ENCODE measurements at regions not wholly inside any gene's neighbourhood (a gene's known extent, or its start where the extent isn't known, plus 50 kb on each side); places are given as distances from the start of the nearest gene placed in this dataset.

DNA sequence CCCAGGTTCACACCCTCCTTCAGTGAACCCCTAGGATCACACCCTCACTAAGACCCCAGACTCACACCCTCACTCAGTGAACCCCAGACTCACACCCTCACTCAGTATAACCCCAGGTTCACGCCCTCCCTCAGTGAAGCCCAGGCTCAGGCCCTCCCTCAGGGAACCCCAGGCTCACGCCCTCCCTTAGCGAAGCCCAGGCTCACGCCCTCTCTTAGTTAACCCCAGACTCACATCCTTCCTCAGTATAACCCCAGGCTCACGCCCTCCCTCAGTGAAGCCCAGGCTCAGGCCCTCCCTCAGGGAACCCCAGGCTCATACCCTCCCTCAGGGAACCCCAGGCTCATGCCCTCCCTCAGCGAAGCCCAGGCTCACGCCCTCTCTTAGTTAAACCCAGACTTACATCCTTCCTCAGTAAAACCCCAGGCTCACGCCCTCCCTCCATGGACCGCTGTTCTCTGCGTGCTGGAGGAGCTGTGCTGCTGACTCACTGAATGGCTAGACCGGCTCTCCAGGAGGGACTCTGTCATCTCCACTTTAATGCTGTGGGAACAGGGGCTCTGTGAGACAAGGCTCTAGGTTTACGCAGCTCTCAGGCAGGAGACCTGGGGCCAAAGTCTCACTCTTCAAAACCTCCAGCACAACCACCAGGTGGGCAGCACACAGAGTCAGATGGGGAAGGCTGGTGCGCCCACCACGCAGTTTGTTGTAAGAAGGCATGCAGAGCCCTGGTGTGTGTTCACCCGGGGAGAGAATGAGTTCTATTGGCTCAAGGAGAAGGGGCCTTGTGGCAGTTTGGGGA is 506.9 kb upstream of the MYT1L start:
- H3K4me1 ChIP-seq (ENCODE audit: control insufficient read depth, insufficient read depth, low read length) = peaks cover 33% of the 10 kb centered on the region
- WGBS (ENCODE audit: insufficient coverage) = 67% methylated on average over 13 of the region's 15 CpGs
- no peaks in the 10 kb centered on the region for H3K9me3 ChIP-seq (replicated peaks; ENCODE audit: control insufficient read depth, low read depth, low read length)
- H3K36me3 ChIP-seq (ENCODE audit: control insufficient read depth, insufficient read depth, low read length) = no peaks in the 10 kb centered on the region
- peaks cover 2% of the 10 kb centered on the region for H3K27me3 ChIP-seq (ENCODE audit: control insufficient read depth, insufficient read depth, low read length)
- no peak overlapping the region for H3K27ac ChIP-seq (ENCODE audit: low read length)
- no peak overlapping the region for H3K4me3 ChIP-seq (ENCODE audit: low read length)
- DNase-seq = no peak

DNA sequence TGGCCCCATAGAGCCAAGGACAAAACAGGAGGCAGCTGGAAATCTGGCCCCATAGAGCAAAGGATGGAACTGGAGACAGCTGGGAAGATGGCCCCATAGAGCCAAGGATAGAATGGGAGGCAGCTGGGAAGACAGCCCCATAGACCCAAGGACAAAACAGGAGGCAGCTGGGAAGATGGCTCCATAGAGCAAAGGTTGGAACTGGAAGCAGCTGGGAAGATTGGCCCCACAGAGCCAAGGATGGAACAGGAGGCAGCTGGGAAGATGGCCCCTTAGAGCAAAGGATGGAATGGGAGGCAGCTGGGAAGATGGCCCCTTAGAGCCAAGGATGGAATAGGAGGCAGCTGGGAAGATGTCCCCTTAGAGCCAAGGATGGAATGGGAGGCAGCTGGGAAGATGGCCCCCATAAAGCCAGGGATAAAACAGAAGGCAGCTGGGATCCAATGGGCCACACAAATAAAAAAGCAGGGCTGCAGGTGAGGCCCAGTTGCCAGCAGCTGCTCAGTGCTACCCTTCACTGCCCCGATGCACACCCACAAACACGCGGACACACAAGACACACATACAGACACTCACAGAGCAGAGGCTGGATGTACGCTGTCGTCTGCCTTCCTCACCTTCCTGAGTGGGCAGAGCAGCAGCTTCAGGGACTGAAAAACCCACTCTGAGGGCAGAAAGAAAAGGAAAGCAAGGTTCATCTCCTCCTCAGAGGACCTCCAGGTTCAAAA is 505.4 kb upstream of the MYT1L start:
- H3K27me3 ChIP-seq (ENCODE audit: control insufficient read depth, insufficient read depth, low read length) = no peaks in the 10 kb centered on the region
- 14% methylated on average over 1 of the region's 5 CpGs for WGBS (ENCODE audit: insufficient coverage)
- H3K36me3 ChIP-seq (ENCODE audit: control insufficient read depth, insufficient read depth, low read length) = no peaks in the 10 kb centered on the region
- no peak overlapping the region for H3K27ac ChIP-seq (ENCODE audit: low read length)
- no peak overlapping the region for H3K4me3 ChIP-seq (ENCODE audit: low read length)
- H3K9me3 ChIP-seq (replicated peaks; ENCODE audit: control insufficient read depth, low read depth, low read length) = no peaks in the 10 kb centered on the region
- H3K4me1 ChIP-seq (ENCODE audit: control insufficient read depth, insufficient read depth, low read length) = peaks cover 33% of the 10 kb centered on the region
- no peak for DNase-seq

DNA sequence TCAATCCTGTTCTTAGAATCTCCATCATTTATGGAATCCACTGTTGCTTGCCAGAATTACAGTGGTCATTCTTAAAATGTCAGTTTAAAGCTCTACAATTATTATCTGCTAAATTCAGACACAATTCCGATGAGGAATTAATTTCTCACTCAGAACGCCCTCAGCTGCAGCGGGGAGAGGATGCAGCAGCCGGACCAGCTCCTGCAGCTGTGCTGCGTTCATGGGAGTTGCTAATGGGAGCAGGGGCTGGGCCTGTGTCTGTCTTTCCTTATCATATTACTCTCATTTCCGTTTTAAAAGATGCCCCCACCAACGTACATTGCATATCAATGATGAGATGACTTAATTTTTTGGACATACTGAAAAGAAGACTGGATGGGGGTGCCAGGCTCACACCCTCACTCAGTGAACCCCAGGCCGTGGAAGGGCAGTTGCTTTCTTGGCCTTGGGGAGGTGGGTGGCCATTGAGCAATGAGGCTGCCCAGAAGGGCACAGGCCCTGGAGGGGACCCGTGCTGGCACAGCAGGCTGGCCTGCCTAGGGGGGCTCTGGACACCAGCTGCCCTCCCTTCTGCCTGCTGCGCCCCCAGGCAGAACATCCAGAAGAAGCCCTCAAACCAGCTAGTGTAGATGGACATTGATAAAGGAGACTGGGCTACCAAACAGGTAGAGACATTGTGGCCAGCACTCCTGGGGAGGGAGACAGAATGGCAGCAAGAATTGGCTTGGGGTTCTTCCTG is 503.6 kb upstream of the MYT1L start:
- no peak overlapping the region for H3K27ac ChIP-seq (ENCODE audit: low read length)
- WGBS (ENCODE audit: insufficient coverage) = 100% methylated on average over 3 of the region's 10 CpGs
- H3K9me3 ChIP-seq (replicated peaks; ENCODE audit: control insufficient read depth, low read depth, low read length) = no peaks in the 10 kb centered on the region
- peaks cover 3% of the 10 kb centered on the region for H3K27me3 ChIP-seq (ENCODE audit: control insufficient read depth, insufficient read depth, low read length)
- peak; percentile 22 for DNase-seq
- H3K4me3 ChIP-seq (ENCODE audit: low read length) = no peak overlapping the region
- peaks cover 22% of the 10 kb centered on the region for H3K4me1 ChIP-seq (ENCODE audit: control insufficient read depth, insufficient read depth, low read length)
- no peaks in the 10 kb centered on the region for H3K36me3 ChIP-seq (ENCODE audit: control insufficient read depth, insufficient read depth, low read length)

DNA sequence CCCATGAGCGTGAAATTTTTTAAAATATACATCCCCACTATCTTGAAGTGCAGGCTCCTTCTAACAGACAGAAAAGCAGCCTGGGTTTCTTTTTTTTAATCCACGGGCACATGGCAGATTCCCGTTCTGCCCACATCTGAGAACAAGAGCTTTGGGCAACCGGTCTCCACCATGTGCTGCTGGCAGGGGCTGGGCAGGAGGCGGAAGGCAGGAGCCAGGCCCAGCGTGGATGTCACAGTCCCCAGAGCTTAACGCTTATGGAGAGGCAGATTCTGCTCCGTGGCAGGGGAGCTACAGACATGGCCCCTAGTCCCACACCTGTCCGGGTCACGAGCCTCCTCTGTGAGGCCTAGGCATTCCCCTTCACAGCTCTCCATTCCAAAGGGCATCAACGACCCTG is 503.0 kb upstream of the MYT1L start:
- Histone ChIP-seq H3K9me3 (replicated peaks; ENCODE audit: control insufficient read depth, low read depth, low read length) (no peaks in the 10 kb centered on the region), H3K4me3 (ENCODE audit: low read length) (no peak overlapping the region)
- 60% methylated on average over 11 of the region's 11 CpGs for WGBS (ENCODE audit: insufficient coverage)

DNA sequence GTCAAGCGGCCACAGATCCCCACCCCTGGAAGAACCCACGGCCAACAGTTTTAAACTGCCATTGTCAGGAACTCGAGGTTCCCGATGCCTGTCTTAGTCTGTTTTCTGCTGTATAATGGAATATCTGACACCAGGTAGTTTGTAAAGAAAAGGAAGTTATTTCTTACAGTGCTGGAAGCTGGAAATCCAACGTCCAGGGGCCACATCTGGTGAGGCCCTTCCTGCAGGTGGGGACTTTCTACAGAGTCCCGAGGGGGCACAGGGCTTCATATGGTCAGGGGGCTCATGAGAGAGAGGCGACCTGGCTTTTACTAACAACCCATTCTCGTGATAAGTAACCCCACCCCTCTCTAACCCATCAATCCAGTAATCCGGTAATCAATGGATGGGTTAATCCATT is 501.6 kb upstream of the MYT1L start:
- no peak for DNase-seq
- 90% methylated on average over 7 of the region's 9 CpGs for WGBS (ENCODE audit: insufficient coverage)
- Histone ChIP-seq H3K9me3 (replicated peaks; ENCODE audit: control insufficient read depth, low read depth, low read length) (no peaks in the 10 kb centered on the region), H3K4me1 (ENCODE audit: control insufficient read depth, insufficient read depth, low read length) (peaks cover 15% of the 10 kb centered on the region), H3K4me3 (ENCODE audit: low read length) (no peak overlapping the region), H3K36me3 (ENCODE audit: control insufficient read depth, insufficient read depth, low read length) (no peaks in the 10 kb centered on the region), H3K27ac (ENCODE audit: low read length) (no peak overlapping the region), H3K27me3 (ENCODE audit: control insufficient read depth, insufficient read depth, low read length) (peaks cover 3% of the 10 kb centered on the region)

More for the DNA sequence above, 503.0 kb upstream of the MYT1L start:
- H3K27ac ChIP-seq (ENCODE audit: low read length) = no peak overlapping the region
- DNase-seq = peak; percentile 21
- peaks cover 16% of the 10 kb centered on the region for H3K4me1 ChIP-seq (ENCODE audit: control insufficient read depth, insufficient read depth, low read length)
- H3K27me3 ChIP-seq (ENCODE audit: control insufficient read depth, insufficient read depth, low read length) = peaks cover 3% of the 10 kb centered on the region
- no peaks in the 10 kb centered on the region for H3K36me3 ChIP-seq (ENCODE audit: control insufficient read depth, insufficient read depth, low read length)

DNA sequence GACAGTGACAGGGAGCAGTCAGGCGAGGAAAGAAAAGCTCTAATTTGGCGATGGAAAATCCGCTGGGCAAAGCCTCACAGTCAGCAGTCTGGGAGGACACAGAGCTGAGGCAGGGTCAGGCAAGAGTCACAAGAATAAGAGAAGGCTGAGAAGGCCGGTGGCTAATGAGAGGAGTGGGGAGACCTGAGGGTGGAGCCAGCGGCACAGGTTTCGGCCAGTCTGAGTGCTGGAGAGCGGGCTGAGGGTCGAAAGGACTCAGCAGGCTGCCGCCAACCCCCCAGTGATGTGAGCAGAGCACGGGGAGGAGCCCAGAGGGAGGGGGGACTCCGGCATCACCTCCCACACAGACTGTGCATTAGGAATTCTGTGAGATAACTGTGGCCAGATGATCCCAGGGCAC is 500.6 kb upstream of the MYT1L start:
- DNase-seq = no peak
- no peak overlapping the region for H3K27ac ChIP-seq (ENCODE audit: low read length)
- no peaks in the 10 kb centered on the region for H3K36me3 ChIP-seq (ENCODE audit: control insufficient read depth, insufficient read depth, low read length)
- peaks cover 15% of the 10 kb centered on the region for H3K4me1 ChIP-seq (ENCODE audit: control insufficient read depth, insufficient read depth, low read length)
- H3K4me3 ChIP-seq (ENCODE audit: low read length) = no peak overlapping the region
- H3K27me3 ChIP-seq (ENCODE audit: control insufficient read depth, insufficient read depth, low read length) = peaks cover 3% of the 10 kb centered on the region
- no peaks in the 10 kb centered on the region for H3K9me3 ChIP-seq (replicated peaks; ENCODE audit: control insufficient read depth, low read depth, low read length)
- WGBS (ENCODE audit: insufficient coverage) = 30% methylated on average over 9 of the region's 11 CpGs

DNA sequence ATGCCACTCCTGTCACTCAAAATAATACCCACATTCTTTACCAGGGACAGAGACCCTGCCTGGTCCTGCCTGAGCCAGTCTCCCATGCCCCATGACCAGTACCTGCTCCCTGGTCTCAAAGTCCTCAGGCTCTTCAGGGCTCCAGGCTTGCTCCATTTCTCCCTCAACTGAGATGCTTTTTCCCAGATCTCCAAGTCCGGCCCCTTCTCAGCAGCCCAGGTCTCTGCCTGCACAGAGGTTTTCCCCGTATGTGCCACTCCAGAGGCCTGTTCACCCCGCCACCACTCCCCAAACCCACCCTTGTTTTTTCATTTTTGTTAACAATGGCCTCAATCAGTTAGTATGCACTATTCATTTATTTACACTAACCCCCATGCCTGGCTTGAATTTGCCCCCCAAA is 499.5 kb upstream of the MYT1L start:
- WGBS (ENCODE audit: insufficient coverage) = 98% methylated on average over 3 of the region's 3 CpGs
- Histone ChIP-seq H3K27ac (ENCODE audit: low read length) (no peak overlapping the region), H3K9me3 (replicated peaks; ENCODE audit: control insufficient read depth, low read depth, low read length) (no peaks in the 10 kb centered on the region), H3K4me3 (ENCODE audit: low read length) (no peak overlapping the region), H3K27me3 (ENCODE audit: control insufficient read depth, insufficient read depth, low read length) (peaks cover 3% of the 10 kb centered on the region), H3K4me1 (ENCODE audit: control insufficient read depth, insufficient read depth, low read length) (peaks cover 15% of the 10 kb centered on the region), H3K36me3 (ENCODE audit: control insufficient read depth, insufficient read depth, low read length) (no peaks in the 10 kb centered on the region)
- no peak for DNase-seq

DNA sequence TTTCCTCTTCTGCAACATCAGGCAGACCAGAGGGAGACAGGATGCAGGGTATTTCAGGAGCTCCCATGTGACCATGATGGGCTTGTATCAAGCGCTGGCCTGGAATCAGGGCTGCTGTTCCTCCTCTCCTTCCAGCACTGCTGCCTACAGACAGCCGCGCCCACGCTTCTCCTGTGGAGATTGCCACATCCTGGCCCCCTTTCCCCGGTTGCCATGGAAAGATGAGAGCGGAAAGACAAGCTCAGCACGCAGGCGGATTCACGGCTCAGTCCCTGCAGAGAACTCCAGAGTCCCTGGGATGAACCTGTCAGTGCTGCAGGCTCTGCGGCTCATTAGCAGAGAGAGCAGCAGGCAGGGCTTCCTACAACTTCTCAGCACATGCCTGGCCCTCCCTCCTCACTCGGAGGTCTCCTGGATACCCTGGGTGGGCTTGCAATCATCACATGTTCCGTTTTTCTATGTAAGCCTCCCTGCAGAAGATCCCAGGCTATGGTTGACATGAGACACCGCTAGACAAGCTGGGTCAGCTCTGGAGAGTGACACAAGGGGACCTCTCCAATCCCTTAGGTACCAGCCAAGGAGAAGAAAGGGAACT is 497.8 kb upstream of the MYT1L start:
- Histone ChIP-seq H3K27me3 (ENCODE audit: control insufficient read depth, insufficient read depth, low read length) (peaks cover 3% of the 10 kb centered on the region), H3K27ac (ENCODE audit: low read length) (no peak overlapping the region), H3K4me3 (ENCODE audit: low read length) (no peak overlapping the region), H3K9me3 (replicated peaks; ENCODE audit: control insufficient read depth, low read depth, low read length) (no peaks in the 10 kb centered on the region), H3K36me3 (ENCODE audit: control insufficient read depth, insufficient read depth, low read length) (no peaks in the 10 kb centered on the region), H3K4me1 (ENCODE audit: control insufficient read depth, insufficient read depth, low read length) (peaks cover 4% of the 10 kb centered on the region)
- WGBS (ENCODE audit: insufficient coverage) = 49% methylated on average over 12 of the region's 13 CpGs
- peak; percentile 29 for DNase-seq

DNA sequence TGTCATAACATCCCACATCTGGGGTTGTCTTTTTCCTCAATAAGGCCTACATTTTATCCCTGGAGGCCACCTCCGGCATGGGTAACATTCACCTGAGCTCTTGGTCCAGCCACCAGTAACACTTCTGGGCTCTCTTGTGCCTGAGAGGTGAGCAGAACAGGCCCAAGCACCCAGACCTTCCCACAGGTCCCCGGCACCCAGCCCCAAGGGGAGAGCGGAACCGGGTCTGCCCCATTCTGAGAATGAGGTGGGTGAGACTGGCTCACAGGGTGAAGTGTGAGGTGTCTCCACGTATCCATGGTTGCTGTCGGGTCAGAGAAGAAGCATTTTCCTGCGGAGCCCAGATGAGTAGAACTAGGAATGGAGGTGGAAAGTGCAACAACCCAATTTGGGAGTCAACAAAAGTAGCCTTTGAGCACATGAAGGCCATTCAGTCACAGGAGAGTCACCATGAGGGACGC is 496.7 kb upstream of the MYT1L start:
- H3K4me1 ChIP-seq (ENCODE audit: control insufficient read depth, insufficient read depth, low read length) = peaks cover 3% of the 10 kb centered on the region
- 86% methylated on average over 7 of the region's 8 CpGs for WGBS (ENCODE audit: insufficient coverage)
- H3K27me3 ChIP-seq (ENCODE audit: control insufficient read depth, insufficient read depth, low read length) = peaks cover 3% of the 10 kb centered on the region
- no peak for DNase-seq
- H3K9me3 ChIP-seq (replicated peaks; ENCODE audit: control insufficient read depth, low read depth, low read length) = no peaks in the 10 kb centered on the region
- H3K36me3 ChIP-seq (ENCODE audit: control insufficient read depth, insufficient read depth, low read length) = no peaks in the 10 kb centered on the region
- no peak overlapping the region for H3K4me3 ChIP-seq (ENCODE audit: low read length)
- no peak overlapping the region for H3K27ac ChIP-seq (ENCODE audit: low read length)

Measured in muscle of leg (tissue), 3 donors.